Brain microvascular endothelial cell (primary cell): ENCODE measurements at regions not wholly inside any gene's neighbourhood (a gene's known extent, or its start where the extent isn't known, plus 50 kb on each side); places are given as distances from the start of the nearest gene placed in this dataset.
"Not testable (repeated sequence)": the region's sequence is repeated elsewhere in the genome, so short reads cannot be mapped to it uniquely, and the experiment has no call there.

Experiments
- DNase-seq: peaks from one replicate; pipeline ENCODE4 v3.0.0-alpha.2; 2020
- H3K27ac ChIP-seq: fragments of 250-450 bp; sonication (Bioruptor Pico); 2 replicates; pipeline ENCODE4 v1.5.1; 2020; ENCODE audit warnings: mild to moderate bottlenecking, moderate library complexity
- H3K27me3 ChIP-seq: fragments of 250-450 bp; sonication (Bioruptor Pico); replicated peaks from 2 replicates; pipeline ENCODE4 v1.5.1; 2020; ENCODE audit warnings: mild to moderate bottlenecking
- H3K36me3 ChIP-seq: fragments of 250-450 bp; sonication (Bioruptor Pico); replicated peaks from 2 replicates; pipeline ENCODE4 v1.5.1; 2020; ENCODE audit warnings: mild to moderate bottlenecking
- H3K4me3 ChIP-seq: 2 replicates; pipeline ENCODE4 v1.5.1; 2011; ENCODE audit warnings: low read depth, mild to moderate bottlenecking, control low read depth, low read length, moderate library complexity
- in situ Hi-C: cut with HindIII; loops from 2 replicates; pipeline ENCODE4 v1.10.0; 2017; ENCODE audit warnings: low sequenced_read_pairs, low pct_ligation_motif_present
- TF ChIP-seq, protein P1 (sequence below): IDR thresholded peaks from 2 replicates; pipeline ENCODE4 v1.5.1; 2011; ENCODE audit warnings: low read depth, mild to moderate bottlenecking, moderate library complexity, low read length, control low read depth, inconsistent platforms; ENCODE audit errors: missing control alignments

DNA sequence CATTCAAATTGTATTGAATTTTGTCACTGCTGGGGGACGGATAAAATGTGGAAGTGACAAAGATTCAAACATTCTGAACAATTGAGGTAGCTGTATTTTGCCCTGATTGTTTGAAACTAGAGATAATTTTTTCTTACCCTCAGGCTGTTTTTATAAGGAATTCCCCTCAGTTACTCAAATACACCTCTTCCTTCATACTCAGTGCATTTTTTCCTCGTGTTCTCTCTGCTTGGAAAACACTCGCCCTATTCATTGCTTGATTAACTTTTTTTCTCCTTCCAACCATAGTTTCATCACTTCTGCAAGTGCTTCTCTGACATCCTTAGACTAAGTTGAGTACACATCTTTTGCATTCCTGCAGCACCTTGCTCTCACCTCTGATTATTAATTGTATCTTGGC, 454.5 kb upstream of the FAM174A start:
- in situ Hi-C loops, H3K27me3 ChIP-seq, H3K4me3 ChIP-seq, H3K36me3 ChIP-seq, H3K27ac ChIP-seq, DNase-seq: not testable (repeated sequence)

DNA sequence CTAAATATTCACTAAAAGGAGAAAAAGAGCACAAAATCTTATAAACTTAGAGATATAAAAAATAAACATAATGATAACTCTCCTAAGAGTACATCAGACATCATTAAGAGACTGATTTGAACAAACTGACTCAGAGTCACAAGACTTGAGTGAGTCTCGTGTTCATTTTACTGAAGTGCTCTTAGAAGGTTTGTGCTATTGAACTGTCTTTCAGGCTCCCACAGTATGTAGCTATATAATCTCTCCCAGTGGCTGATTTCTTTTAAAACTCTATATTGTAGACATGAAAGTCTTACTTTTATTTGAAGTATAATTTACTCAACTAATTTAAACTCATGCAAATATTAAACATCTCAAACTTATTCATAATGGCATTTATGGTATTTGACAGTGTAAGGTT, 456.0 kb upstream of the FAM174A start:
- in situ Hi-C loops, H3K36me3 ChIP-seq, H3K4me3 ChIP-seq, DNase-seq, H3K27ac ChIP-seq, H3K27me3 ChIP-seq: not testable (repeated sequence)

DNA sequence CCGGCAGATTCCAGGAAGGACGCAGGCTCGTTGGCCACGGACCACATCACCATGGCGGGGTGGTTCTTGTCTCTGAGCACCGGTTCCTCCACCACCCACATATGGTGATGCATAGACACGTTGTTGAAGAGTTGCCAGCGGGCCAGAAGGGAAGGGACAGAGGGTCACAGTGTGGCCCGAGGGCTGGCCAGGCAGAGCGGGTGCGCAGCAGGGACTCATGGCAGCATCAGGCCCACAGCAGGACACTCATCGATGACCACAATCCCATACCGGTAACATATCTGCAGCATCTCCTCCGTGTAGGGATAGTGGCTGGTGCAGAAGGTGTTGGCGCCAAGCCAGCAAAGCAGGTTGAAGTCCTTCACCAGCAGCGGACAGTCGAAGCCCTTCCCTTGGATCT, 469.2 kb upstream of the FAM174A start:
- DNase-seq, H3K27ac ChIP-seq, in situ Hi-C loops, H3K36me3 ChIP-seq, H3K27me3 ChIP-seq, H3K4me3 ChIP-seq: not testable (repeated sequence)

DNA sequence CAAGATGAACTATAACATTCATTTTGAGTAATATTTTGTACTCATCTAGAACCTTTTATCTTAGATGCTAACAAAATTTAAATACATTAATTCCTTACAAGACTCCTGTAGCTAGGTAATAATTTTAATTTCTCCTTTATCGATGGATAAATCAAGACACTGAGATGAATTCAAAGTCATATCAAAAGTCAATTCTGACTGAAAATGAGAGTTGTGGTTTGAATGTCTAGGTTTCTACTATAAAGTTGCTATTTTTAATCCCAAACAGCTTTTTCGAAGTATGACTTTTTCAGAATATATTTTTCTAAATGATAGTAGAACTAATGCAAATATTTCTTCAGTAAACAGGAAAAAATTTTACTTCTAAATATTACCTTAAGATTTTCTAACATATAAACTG, 491.7 kb upstream of the FAM174A start:
- no peak overlapping the region for H3K27ac ChIP-seq
- in situ Hi-C loops, result no loop called here
- no peaks in the 10 kb centered on the region for H3K27me3 ChIP-seq
- H3K36me3 ChIP-seq, result no peaks in the 10 kb centered on the region
- TF ChIP-seq, protein P1, sequence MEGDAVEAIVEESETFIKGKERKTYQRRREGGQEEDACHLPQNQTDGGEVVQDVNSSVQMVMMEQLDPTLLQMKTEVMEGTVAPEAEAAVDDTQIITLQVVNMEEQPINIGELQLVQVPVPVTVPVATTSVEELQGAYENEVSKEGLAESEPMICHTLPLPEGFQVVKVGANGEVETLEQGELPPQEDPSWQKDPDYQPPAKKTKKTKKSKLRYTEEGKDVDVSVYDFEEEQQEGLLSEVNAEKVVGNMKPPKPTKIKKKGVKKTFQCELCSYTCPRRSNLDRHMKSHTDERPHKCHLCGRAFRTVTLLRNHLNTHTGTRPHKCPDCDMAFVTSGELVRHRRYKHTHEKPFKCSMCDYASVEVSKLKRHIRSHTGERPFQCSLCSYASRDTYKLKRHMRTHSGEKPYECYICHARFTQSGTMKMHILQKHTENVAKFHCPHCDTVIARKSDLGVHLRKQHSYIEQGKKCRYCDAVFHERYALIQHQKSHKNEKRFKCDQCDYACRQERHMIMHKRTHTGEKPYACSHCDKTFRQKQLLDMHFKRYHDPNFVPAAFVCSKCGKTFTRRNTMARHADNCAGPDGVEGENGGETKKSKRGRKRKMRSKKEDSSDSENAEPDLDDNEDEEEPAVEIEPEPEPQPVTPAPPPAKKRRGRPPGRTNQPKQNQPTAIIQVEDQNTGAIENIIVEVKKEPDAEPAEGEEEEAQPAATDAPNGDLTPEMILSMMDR, result no peak
- no peak for DNase-seq
- H3K4me3 ChIP-seq, result no peak overlapping the region

DNA sequence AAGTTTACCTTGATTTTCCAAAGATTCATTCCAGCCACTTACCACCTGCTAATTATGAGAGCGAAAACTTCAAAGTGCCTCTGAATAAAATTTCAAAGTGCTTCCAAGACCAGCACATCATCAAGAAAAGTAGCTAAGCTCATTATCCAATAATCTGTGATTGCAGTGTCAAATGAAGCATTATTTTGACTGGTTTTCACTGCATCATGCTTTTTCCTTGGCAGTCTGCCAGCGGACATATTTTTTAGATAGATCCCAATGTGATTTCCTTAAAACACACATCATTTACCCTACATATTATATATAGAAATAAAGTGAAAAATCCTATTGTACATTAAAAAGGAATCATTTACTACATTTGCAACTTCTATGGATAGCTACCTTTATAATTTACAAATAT, 508.6 kb upstream of the FAM174A start:
- in situ Hi-C loops, result no loop called here
- no peak overlapping the region for H3K4me3 ChIP-seq
- no peaks in the 10 kb centered on the region for H3K36me3 ChIP-seq
- H3K27me3 ChIP-seq, result no peaks in the 10 kb centered on the region
- no peak for DNase-seq
- no peak overlapping the region for H3K27ac ChIP-seq
- TF ChIP-seq, protein P1, result no peak

DNA sequence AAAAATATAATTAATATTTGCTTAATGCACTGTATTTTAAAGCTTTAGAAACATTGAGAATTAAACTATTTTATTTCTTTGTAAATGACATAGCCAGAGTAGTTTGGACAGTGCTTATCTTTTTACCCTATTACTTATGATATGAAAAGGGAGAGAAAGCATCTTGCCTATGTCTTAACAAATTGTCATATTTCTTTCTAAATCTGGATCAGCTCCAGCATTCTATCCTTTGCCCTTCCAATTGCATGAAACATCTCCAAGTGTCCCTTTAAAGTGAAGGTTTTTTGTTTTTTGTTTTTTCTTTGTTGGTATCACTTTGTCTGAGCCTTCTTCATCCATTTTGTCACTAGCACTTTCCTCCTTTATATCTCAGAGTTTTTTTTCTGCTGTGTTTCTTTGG, 511.6 kb upstream of the FAM174A start:
- Histone ChIP-seq H3K36me3 (no peaks in the 10 kb centered on the region), H3K27ac (no peak overlapping the region), H3K4me3 (no peak overlapping the region), H3K27me3 (no peaks in the 10 kb centered on the region)
- no peak for DNase-seq
- TF ChIP-seq, protein P1, result no peak
- in situ Hi-C loops, result no loop called here

DNA sequence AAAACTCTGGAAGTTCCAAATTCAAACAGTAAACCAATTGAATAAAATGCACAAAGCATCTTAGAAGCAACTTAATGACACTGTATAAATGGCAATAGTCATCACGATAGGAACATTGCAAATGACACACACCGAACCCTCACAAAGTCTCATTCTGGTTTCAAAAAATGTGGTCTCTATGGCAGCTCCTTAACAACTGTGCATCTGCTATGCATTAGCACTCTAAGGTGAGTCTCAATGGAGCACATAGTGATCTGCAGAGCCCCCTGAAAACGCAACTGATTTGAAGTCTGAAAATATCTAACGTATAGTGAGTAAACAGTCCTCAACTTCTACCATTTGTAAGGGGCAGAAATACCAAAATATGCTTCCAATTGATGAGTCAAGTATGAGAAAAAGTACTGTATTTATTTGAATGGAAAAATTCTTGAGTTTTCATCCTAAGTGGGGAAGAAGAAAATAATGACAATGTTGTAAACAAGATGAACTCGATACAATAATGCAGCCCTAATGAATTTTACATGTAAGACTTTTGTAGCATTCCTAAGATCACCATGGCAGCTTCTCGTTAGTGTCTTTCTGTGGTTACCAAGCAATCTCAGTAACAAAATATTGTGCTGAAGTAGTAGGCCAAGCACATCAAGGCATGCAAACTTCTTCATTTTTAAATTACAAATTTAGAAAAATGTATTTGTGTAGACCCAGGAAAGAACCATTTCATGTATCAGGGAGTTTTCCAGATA, 517.5 kb upstream of the FAM174A start:
- H3K27ac ChIP-seq, result no peak overlapping the region
- H3K4me3 ChIP-seq, result no peak overlapping the region
- TF ChIP-seq, protein P1, result no peak
- no peak for DNase-seq
- H3K27me3 ChIP-seq, result no peaks in the 10 kb centered on the region
- no peaks in the 10 kb centered on the region for H3K36me3 ChIP-seq
- in situ Hi-C loops, result no loop called here

DNA sequence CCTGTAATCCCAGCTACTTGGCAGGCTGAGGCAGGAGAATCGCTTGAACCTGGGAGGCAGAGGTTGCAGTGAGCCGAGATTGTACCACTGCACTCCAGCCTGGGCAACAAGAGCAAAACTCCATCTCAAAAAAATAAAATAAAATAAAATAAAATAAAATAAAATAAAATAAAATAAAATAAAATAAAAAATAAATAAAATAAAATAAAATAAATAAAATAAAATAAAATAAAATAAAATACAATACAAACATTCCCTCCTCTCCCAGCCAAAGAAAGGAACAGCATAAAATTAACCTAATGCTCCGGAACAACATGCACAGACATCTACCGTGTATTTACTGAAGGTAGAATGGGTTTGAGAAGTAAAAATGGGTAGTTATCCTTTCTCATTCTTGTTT, 521.9 kb upstream of the FAM174A start:
- in situ Hi-C loops, H3K27ac ChIP-seq, H3K36me3 ChIP-seq, H3K4me3 ChIP-seq, DNase-seq, H3K27me3 ChIP-seq: not testable (repeated sequence)

DNA sequence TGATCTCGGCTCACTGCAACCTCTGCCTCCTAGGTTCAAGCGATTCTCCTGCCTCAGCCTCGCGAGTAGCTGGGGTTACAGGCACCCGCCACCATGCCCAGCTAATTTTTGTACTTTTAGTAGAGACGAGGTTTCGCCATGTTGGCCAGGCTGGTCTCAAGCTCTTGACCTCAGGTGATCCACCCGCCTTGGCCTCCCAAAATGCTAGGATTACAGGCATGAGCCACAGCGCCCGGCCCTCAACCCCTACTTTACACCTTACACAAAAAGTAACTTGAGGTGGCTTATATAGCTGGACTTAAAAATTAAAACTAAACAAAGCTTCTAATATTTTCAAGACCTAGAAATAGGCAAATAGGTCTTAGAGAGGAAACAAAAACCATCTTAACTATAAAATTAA, 524.0 kb upstream of the FAM174A start:
- H3K27ac ChIP-seq, H3K27me3 ChIP-seq, H3K36me3 ChIP-seq, DNase-seq, in situ Hi-C loops, H3K4me3 ChIP-seq: not testable (repeated sequence)
